ENCODE measurements at regions not wholly inside any gene's neighbourhood (a gene's known extent, or its start where the extent isn't known, plus 50 kb on each side); places are given as distances from the start of the nearest gene placed in this dataset.

DNA sequence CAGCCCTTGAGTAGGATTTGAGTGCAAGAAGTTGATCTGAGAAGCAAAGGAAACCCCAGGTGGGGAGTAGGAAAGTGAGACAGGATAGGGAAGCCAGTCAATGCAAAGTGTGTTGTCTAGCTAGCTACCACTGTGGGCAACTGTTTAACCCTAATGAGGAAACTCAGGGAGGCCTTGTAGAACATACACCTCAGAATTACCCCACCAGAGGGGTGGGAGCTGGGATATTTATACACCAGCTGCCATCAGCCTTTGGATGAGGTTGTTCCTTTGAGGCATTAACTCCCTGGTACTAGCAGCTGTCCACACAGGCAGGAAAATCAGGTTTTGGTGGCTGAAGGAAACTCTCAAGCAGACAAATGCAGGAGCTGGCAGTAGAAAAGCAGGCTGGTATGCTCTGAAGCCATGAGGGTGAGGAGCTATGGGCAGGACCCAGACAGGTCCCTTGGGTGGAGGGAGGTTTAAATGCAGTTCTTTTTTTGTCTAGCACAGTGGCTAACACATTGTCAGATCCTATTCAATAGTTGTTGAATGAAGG is 60.1 kb upstream of the ARID5B start:
- DNase-seq (ENCODE audit: low spot score) = no peak

DNA sequence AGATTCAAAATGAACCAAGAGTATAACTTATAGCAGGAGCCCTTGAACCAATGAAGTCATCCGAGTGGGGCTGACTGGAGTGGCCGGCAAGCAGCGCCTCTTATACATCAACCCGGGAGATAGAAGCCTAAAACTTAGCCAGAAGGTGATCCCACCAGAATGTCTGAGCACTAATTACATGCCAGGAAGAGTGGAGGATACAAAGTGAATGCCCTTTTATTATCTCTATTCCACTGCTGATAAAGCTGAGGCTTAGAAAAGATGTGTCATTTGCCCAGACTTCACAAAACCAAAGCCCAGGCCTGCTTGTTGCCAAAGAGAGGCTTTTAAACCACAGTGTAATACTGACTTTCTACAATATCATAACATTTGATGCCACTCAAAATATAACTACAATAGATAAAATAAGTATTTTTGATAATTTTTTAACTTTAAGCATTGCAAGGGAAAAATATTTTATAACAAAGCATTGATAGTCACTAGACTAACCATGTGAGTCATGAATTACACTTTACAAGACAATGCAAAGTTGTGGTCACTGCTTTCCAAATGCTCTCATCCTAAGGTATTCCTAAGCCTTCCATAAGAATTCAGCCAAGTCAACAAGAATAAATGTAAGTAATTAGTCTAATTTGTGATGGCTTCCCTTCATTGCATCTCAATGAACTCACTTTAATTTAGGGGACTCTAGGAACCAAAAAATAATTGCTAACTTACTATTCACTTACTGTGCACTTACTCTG is 58.6 kb upstream of the ARID5B start:
- DNase-seq (ENCODE audit: low spot score) = peak; percentile 16

DNA sequence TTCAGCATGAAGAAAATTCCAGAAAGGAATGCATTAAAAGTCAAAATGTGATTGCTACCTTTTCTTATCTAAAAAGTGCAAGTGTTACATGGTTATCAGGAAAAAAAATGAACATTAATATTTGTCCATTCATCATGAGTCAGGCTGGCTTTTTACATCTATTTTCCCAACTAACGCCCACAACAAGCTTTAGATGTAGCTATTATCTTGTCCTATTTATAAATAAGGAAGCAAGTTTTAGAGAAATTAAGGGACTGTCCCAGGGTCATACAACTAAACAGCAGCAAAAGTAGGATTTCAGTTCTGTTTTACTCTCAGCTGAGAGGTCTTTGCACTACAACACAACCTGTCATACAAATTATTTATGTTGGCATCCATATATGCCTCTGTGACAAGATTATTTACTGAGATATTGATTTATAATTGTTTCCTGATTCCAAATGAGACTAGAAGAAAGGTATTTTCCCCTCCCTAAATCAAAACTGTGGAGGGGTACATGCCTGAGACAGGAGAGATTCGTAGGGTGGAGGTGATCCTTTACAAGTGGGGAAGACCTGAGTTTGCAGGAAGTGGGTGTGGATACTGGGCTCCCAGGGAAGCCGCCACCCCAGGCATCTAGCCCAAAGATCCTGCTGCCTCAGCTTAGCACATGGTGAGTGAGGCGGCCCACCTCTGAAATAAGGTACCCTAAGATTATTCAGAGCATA is 57.2 kb upstream of the ARID5B start:
- no peak for DNase-seq (ENCODE audit: low spot score)

DNA sequence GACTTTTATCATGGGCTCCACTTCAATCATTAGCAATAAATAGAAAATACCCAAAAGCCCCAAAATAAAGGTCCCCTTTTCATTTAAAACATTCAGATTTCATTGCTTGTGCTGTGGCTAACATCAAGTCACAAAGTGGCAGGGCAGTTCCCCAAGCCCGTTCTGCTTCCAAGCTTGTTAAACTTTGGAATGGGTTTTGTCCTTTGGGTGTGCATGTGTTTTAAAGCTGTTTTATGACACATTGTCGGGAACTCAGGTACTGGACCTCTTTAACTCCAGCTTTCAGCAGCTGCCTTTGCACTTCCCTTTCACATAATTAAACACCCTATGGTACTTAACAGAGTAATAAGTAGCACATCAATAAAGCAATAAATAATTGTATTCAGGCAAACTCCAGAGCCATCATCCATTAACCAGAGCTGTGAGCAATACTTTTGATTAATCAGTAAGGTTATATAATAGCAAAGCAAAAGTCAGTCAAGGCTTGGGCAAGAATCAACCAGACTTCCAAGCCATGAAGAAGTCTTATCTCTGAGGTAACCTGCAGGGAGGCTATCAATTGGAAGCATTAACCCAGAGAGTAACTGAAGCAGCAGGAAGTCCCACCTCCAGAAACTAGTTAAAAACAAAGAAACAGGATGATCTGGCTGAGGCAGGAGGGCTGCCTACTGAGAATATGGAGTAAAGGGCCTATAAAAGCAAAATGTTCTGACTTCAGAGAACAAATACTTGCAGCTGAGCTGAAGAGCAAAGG is 56.1 kb upstream of the ARID5B start:
- no peak for DNase-seq (ENCODE audit: low spot score)

DNA sequence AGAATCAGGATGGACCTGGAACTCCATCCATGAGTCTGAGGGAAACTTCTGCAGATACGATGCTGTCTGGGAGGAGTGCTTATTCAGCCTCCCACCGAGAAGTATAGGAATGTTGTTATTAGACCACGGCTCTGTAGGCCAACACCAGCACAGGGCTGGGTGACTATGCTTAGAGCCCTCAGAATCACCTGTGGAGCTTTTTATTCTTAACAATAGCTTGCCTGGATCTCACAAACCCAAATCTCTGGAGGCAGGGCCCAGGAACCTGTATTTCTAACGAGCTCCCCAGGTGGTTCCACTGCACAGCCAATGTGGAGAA is 55.6 kb upstream of the ARID5B start:
- no peak for DNase-seq (ENCODE audit: low spot score)

DNA sequence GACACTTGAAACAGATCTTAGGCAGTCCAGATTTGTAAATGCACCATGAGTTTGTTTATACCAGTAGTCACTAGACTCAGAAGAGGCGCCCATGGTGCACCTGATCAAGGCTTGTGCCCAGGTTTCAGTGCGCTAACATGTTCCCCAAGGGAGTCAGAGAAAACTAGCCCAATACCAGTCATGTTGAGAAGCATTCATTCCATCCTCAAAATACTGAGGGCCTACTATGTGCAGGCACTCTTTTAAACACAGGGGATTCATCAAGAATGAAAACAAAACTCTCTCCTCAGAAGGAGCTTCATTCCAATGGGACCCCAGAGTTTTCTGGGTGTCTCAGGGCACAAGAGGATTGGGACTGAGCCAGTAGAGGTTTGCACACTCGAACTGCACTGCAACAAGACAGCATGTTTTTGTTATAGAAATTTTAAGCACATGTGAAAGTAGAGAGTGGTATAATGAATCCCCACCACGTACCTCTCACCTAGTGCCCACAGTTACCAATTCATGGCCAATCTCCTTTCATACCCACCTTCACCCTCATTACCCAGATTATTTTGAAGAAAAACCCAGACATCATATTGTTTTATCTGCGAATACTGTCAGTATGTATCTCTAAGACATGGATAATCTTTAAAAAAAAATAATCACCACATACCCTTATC is 55.0 kb upstream of the ARID5B start:
- no peak for DNase-seq (ENCODE audit: low spot score)

DNA sequence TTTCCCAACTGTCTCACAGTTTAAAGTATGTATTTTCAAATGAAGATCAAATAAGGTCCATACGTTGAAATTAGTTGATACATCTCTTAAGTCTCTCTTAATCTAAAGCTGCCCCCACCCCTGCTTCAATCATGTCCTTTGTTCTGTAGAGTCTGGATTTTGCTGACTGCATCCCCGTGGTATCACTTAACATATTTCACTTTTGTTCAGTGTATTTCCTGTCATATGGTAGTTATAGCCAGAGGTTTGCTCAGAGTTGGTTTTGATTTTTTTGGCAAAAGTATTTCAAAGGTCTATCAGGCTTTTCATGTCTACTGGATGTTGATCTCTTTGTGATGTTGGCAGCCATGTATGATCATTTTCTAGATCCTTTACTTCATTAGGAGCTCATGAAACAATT is 54.4 kb upstream of the ARID5B start:
- DNase-seq (ENCODE audit: low spot score) = no peak

DNA sequence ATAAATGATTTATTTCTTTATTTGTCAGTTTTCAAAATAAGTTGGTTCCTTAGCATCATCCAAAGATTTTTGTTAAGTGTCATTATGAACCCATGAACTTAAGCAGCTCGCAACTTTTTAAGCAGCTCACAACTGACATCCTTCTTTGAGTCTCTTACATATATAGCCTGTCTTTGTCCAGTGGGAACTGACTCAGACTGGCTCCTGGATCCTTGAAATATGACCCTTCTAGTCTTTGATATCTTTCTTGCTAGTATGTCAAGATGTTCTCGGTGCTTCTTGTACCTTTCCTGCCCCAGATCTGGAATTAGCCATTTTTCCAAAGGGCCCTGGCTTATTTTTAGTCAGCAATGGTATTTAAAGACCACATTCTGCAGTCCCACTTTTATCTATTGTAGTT is 53.9 kb upstream of the ARID5B start:
- DNase-seq (ENCODE audit: low spot score) = no peak

DNA sequence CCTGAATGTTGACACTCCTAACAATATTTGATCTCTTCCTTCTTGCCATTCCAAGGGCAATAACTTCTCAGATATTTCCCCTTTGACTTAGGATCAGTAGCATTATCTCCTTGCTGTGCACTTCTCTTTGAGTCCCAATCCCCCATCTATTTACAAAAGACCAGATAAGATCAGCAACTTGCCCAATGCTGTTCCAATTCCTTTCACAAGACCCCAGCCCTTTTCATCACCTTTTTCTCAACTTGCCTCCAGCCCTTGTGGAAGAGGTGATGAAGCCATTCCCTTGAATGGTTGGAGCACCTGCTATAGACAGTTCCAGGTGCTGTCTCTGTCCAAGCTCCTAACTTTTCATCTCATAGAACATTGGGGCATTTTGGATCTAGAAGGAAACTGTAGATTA is 51.1 kb upstream of the ARID5B start:
- no peak for DNase-seq (ENCODE audit: low spot score)
